OCI-LY3 (cell line): ENCODE measurements at regions not wholly inside any gene's neighbourhood (a gene's known extent, or its start where the extent isn't known, plus 50 kb on each side); places are given as distances from the start of the nearest gene placed in this dataset.
"Not testable (repeated sequence)": the region's sequence is repeated elsewhere in the genome, so short reads cannot be mapped to it uniquely, and the experiment has no call there.

Experiments
- H2AFZ ChIP-seq: fragments of 200-600, 300-600 bp; shearing (Covaris generic); 2 replicates; pipeline ENCODE4 v1.6.0; 2014; ENCODE audit warnings: antibody characterized with exemption, low read depth, low read length
- H3K27ac ChIP-seq: fragments of 200-600, 300-600 bp; sonication (generic); 2 replicates; pipeline ENCODE4 v1.5.1; 2014; ENCODE audit warnings: mild to moderate bottlenecking, low read length, moderate library complexity, mixed read lengths
- H3K27me3 ChIP-seq: fragments of 200-600, 300-600 bp; sonication (generic); 2 replicates; pipeline ENCODE4 v1.6.1; 2014; ENCODE audit warnings: low read depth, low read length, mixed read lengths
- H3K36me3 ChIP-seq: fragments of 200-600, 300-600 bp; sonication (generic); replicated peaks from 2 replicates; pipeline ENCODE3; 2014; ENCODE audit warnings: low read depth, low read length, mixed read lengths
- H3K4me1 ChIP-seq: fragments of 300-600, 200-600 bp; sonication (generic); 2 replicates; pipeline ENCODE4 v1.6.1; 2014; ENCODE audit warnings: low read length, mixed read lengths
- H3K4me2 ChIP-seq: fragments of 200-600, 300-600 bp; sonication (generic); 2 replicates; pipeline ENCODE4 v1.6.1; 2014; ENCODE audit warnings: low read length, mixed read lengths
- H3K4me3 ChIP-seq: fragments of 300-600, 200-600 bp; sonication (generic); 2 replicates; pipeline ENCODE4 v1.5.1; 2014; ENCODE audit warnings: antibody characterized with exemption, mild to moderate bottlenecking, low read length, moderate library complexity
- H3K79me2 ChIP-seq: fragments of 300-600, 200-600 bp; shearing (Covaris generic); 2 replicates; pipeline ENCODE4 v1.6.1; 2014; ENCODE audit warnings: mild to moderate bottlenecking, low read length, mixed read lengths
- H3K9ac ChIP-seq: fragments of 300-600, 200-600 bp; shearing (Covaris generic); 2 replicates; pipeline ENCODE4 v1.6.0; 2014; ENCODE audit warnings: mild to moderate bottlenecking, low read length, moderate library complexity
- H3K9me3 ChIP-seq: fragments of 200-600, 300-600 bp; shearing (Covaris generic); 2 replicates; pipeline ENCODE4 v1.6.1; 2014; ENCODE audit warnings: low read length, mixed read lengths; ENCODE audit not compliant: insufficient read depth
- H4K20me1 ChIP-seq: fragments of 200-600, 300-600 bp; sonication (generic); 2 replicates; pipeline ENCODE4 v1.6.1; 2016; ENCODE audit warnings: low read length, mixed read lengths; ENCODE audit not compliant: insufficient read depth
- CTCF ChIP-seq: fragments of 200-600, 300-600 bp; sonication (generic); IDR thresholded peaks from 2 replicates; pipeline ENCODE4 v1.5.1; 2014; ENCODE audit warnings: antibody characterized with exemption, low read length, low read depth
- EZH2phosphoT487 ChIP-seq: fragments of 200-600 bp; shearing (Covaris generic); IDR thresholded peaks from 2 replicates; pipeline ENCODE4 v1.6.1; 2018; ENCODE audit warnings: antibody characterized with exemption, mixed run types, low read depth

DNA sequence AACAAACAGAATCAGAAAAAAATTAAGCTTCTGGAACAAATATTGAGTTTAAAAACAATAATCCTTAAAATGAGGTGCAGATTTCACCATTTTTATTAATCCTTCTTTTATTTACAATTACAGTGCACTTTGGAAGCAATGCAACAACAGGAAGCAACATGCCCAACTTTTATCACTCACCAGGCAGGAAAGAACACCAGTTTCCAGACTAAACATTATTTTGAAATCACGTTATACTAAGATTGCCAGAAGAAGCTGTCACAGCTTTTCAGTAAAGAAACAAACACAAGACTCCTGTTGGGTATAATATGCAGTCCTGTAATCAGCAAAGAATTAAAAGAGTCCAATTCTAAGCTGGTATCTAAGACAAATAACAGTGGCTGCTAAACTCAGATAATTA is 137.9 kb upstream of the ZC3H15 start:
- Histone ChIP-seq H3K4me2 (no peak overlapping the region), H3K4me1 (peaks cover 14% of the 10 kb centered on the region), H3K9ac (no peak overlapping the region), H3K27ac (no peak overlapping the region), H3K27me3 (no peaks in the 10 kb centered on the region), H3K36me3 (no peaks in the 10 kb centered on the region), H3K4me3 (no peak overlapping the region), H3K79me2 (no peaks in the 10 kb centered on the region), H4K20me1 (no peaks in the 10 kb centered on the region), H2AFZ (no peak overlapping the region), H3K9me3 (no peaks in the 10 kb centered on the region)
- TF ChIP-seq CTCF (no peak), EZH2phosphoT487 (no peak)

- Histone ChIP-seq H3K36me3 (no peaks in the 10 kb centered on the region), H3K79me2 (no peaks in the 10 kb centered on the region), H4K20me1 (no peaks in the 10 kb centered on the region), H3K9me3 (0 out of 2 replicates have a peak, but pooled peaks cover 2% of the 10 kb centered on the region), H3K27me3 (no peaks in the 10 kb centered on the region), H3K27ac (no peak overlapping the region), H3K4me3 (no peak overlapping the region), H3K4me1 (peaks cover 14% of the 10 kb centered on the region), H2AFZ (no peak overlapping the region), H3K4me2 (no peak overlapping the region), H3K9ac (no peak overlapping the region)
- no peak for TF ChIP-seq CTCF
- TF ChIP-seq EZH2phosphoT487 = no peak
Observed at GRCh38 chr2:186349508-186349907, 136.6 kb upstream of the ZC3H15 start.

DNA sequence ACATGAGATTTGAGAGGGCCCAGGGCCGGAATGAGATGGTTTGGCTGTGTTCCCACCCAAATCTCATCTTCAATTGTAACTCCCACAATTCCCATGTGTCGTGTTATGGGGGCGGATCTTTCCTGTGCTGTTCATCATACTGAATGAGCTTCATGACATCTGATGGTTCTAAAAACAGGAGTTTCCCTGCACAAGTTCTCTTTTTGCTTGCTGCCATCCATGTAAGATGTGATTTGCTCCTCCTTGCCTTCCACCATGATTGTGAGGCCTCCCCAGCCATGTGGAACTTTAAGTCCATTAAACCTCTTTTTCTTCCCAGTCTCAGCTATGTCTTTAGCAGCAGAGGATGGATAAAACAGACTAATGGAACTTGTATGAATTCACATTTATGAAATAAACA is 131.9 kb upstream of the ZC3H15 start:
- H4K20me1 ChIP-seq, H3K4me1 ChIP-seq, H3K9ac ChIP-seq, H3K4me3 ChIP-seq, H2AFZ ChIP-seq, H3K27ac ChIP-seq, H3K9me3 ChIP-seq, H3K36me3 ChIP-seq, H3K27me3 ChIP-seq, H3K79me2 ChIP-seq, H3K4me2 ChIP-seq: not testable (repeated sequence)

GRCh38 chr2:186365406-186365805 is 120.7 kb upstream of the ZC3H15 start:
- H3K9me3 ChIP-seq = no peaks in the 10 kb centered on the region
- no peaks in the 10 kb centered on the region for H4K20me1 ChIP-seq
- H3K4me1 ChIP-seq = no peaks in the 10 kb centered on the region
- no peak overlapping the region for H3K27ac ChIP-seq
- H3K4me3 ChIP-seq = no peak overlapping the region
- no peak overlapping the region for H2AFZ ChIP-seq
- H3K79me2 ChIP-seq = no peaks in the 10 kb centered on the region
- H3K27me3 ChIP-seq = no peaks in the 10 kb centered on the region
- no peak for TF ChIP-seq CTCF
- TF ChIP-seq EZH2phosphoT487 = no peak
- H3K9ac ChIP-seq = no peak overlapping the region
- H3K36me3 ChIP-seq = no peaks in the 10 kb centered on the region
- H3K4me2 ChIP-seq = no peak overlapping the region

- H3K27me3 ChIP-seq = no peaks in the 10 kb centered on the region
- TF ChIP-seq CTCF (no peak), EZH2phosphoT487 (no peak)
- H3K27ac ChIP-seq = no peak overlapping the region
- H3K9ac ChIP-seq = no peak overlapping the region
- no peak overlapping the region for H3K4me2 ChIP-seq
- H3K79me2 ChIP-seq = no peaks in the 10 kb centered on the region
- no peaks in the 10 kb centered on the region for H3K4me1 ChIP-seq
- H2AFZ ChIP-seq = no peak overlapping the region
- no peaks in the 10 kb centered on the region for H3K9me3 ChIP-seq
- no peak overlapping the region for H3K4me3 ChIP-seq
- H4K20me1 ChIP-seq = no peaks in the 10 kb centered on the region
- no peaks in the 10 kb centered on the region for H3K36me3 ChIP-seq
Observed at GRCh38 chr2:186379052-186379451, 107.0 kb upstream of the ZC3H15 start.
